MM.1S (cell line): ENCODE measurements at regions not wholly inside any gene's neighbourhood (a gene's known extent, or its start where the extent isn't known, plus 50 kb on each side); places are given as distances from the start of the nearest gene placed in this dataset.

ENCODE experiments used
- EZH2 ChIP-seq: fragments of 300-600 bp; sonication (generic); optimal IDR thresholded peaks from 2 replicates; pipeline ENCODE3; 2017; ENCODE audit warnings: low read depth, mild to moderate bottlenecking, antibody characterized with exemption, low read length, mixed read lengths
- EZH2phosphoT487 ChIP-seq: fragments of 300-600 bp; sonication (generic); IDR thresholded peaks from 2 replicates; pipeline ENCODE4 v1.6.1; 2018; ENCODE audit warnings: antibody characterized with exemption, low read length
- TF ChIP-seq, protein P1 (sequence below): fragments of 300-600 bp; sonication (generic); IDR thresholded peaks from 2 replicates; pipeline ENCODE4 v1.5.1; 2016; ENCODE audit warnings: antibody characterized with exemption, low read length, mixed read lengths

DNA sequence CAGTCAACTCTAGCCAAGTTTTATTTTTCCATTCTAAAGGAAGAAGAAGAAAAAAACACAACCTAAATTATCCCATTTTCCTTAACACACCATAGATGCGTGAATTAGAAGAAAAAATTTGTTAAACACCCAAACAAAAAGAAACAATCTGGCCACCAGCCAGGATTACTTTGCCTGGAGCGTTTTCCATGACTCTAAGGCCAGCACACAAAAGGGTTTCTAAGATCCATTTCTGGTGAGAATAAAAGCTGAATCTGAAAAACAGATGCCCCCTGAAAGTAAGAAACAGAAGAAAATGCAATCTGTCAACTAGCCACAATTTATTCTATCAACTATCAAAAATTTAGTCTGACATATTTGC, 267.2 kb upstream of the SULF2 start:
- TF ChIP-seq, protein P1, sequence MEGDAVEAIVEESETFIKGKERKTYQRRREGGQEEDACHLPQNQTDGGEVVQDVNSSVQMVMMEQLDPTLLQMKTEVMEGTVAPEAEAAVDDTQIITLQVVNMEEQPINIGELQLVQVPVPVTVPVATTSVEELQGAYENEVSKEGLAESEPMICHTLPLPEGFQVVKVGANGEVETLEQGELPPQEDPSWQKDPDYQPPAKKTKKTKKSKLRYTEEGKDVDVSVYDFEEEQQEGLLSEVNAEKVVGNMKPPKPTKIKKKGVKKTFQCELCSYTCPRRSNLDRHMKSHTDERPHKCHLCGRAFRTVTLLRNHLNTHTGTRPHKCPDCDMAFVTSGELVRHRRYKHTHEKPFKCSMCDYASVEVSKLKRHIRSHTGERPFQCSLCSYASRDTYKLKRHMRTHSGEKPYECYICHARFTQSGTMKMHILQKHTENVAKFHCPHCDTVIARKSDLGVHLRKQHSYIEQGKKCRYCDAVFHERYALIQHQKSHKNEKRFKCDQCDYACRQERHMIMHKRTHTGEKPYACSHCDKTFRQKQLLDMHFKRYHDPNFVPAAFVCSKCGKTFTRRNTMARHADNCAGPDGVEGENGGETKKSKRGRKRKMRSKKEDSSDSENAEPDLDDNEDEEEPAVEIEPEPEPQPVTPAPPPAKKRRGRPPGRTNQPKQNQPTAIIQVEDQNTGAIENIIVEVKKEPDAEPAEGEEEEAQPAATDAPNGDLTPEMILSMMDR, result no peak
- TF ChIP-seq EZH2phosphoT487 (no peak), EZH2 (no peak)
